GM23338 (cell line): ENCODE measurements at regions not wholly inside any gene's neighbourhood (a gene's known extent, or its start where the extent isn't known, plus 50 kb on each side); places are given as distances from the start of the nearest gene placed in this dataset.

Source experiments
- ATAC-seq: fragments of 200-7000 bp; cut with Tn5 transposase; 3 replicates; pipeline ENCODE4 v1.9.1; 2020
- DNase-seq: peaks from one replicate; pipeline ENCODE4 v3.0.0-alpha.2; 2015; ENCODE audit warnings: low spot score
- H2AFZ ChIP-seq: fragments of 200-600 bp; sonication (generic); 2 replicates; pipeline ENCODE4 v1.8.0; 2016; ENCODE audit warnings: antibody characterized with exemption, mild to moderate bottlenecking, moderate library complexity
- H3F3A ChIP-seq: fragments of 200-600 bp; sonication (generic); replicated peaks from 2 replicates; pipeline ENCODE4 v1.8.0; 2017; ENCODE audit warnings: antibody characterized with exemption, mixed run types, low read depth
- H3K27ac ChIP-seq: fragments of 200-600 bp; sonication (generic); 2 replicates; pipeline ENCODE4 v1.6.1; 2016; ENCODE audit warnings: low read depth
- H3K27me3 ChIP-seq: fragments of 200-600 bp; sonication (generic); 2 replicates; pipeline ENCODE4 v1.8.0; 2016; ENCODE audit warnings: mild to moderate bottlenecking, mixed run types, moderate library complexity; ENCODE audit not compliant: insufficient read depth
- H3K36me3 ChIP-seq: fragments of 200-600 bp; sonication (generic); 2 replicates; pipeline ENCODE4 v1.8.0; 2016; ENCODE audit warnings: mild to moderate bottlenecking; ENCODE audit not compliant: insufficient read depth
- H3K4me1 ChIP-seq: fragments of 200-600 bp; sonication (generic); 2 replicates; pipeline ENCODE4 v1.8.0; 2016; ENCODE audit warnings: mild to moderate bottlenecking, moderate library complexity; ENCODE audit not compliant: insufficient read depth
- H3K4me2 ChIP-seq: fragments of 200-600 bp; sonication (generic); 2 replicates; pipeline ENCODE4 v1.7.1; 2017; ENCODE audit warnings: mixed run types
- H3K4me3 ChIP-seq: fragments of 200-600 bp; sonication (generic); 2 replicates; pipeline ENCODE4 v1.6.1; 2016; ENCODE audit warnings: mixed run types
- H3K79me2 ChIP-seq: fragments of 200-600 bp; sonication (generic); replicated peaks from 2 replicates; pipeline ENCODE4 v1.8.0; 2017; ENCODE audit warnings: mild to moderate bottlenecking; ENCODE audit not compliant: insufficient read depth
- H3K9me2 ChIP-seq: fragments of 200-600 bp; sonication (generic); 2 replicates; pipeline ENCODE4 v1.8.0; 2017; ENCODE audit not compliant: insufficient read depth
- H4K20me1 ChIP-seq: fragments of 200-600 bp; sonication (generic); replicated peaks from 2 replicates; pipeline ENCODE4 v1.8.0; 2017; ENCODE audit warnings: mild to moderate bottlenecking; ENCODE audit not compliant: insufficient read depth
- H3K27ac Mint-ChIP-seq: 2 replicates; pipeline ENCODE4 v1.8.0; 2020; ENCODE audit warnings: inconsistent platforms, mild to moderate bottlenecking, moderate library complexity, mixed read lengths
- H3K27me3 Mint-ChIP-seq: 3 replicates; pipeline ENCODE4 v1.8.0; 2022; ENCODE audit warnings: low read depth, mild to moderate bottlenecking, moderate library complexity, mixed read lengths, inconsistent platforms; ENCODE audit not compliant: insufficient read depth, poor library complexity
- H3K36me3 Mint-ChIP-seq: 3 replicates; pipeline ENCODE4 v1.8.0; 2021; ENCODE audit warnings: low read depth, mild to moderate bottlenecking, inconsistent platforms, moderate library complexity, mixed read lengths
- H3K4me1 Mint-ChIP-seq: 3 replicates; pipeline ENCODE4 v1.8.0; 2020; ENCODE audit warnings: mild to moderate bottlenecking, inconsistent platforms, mixed read lengths
- H3K4me3 Mint-ChIP-seq: 3 replicates; pipeline ENCODE4 v1.8.0; 2021; ENCODE audit warnings: moderate library complexity, mild to moderate bottlenecking, inconsistent platforms, mixed read lengths
- H3K9me3 Mint-ChIP-seq: 3 replicates; pipeline ENCODE4 v1.8.0; 2020; ENCODE audit warnings: moderate library complexity, mild to moderate bottlenecking, inconsistent platforms, mixed read lengths
- CREB1 ChIP-seq: fragments of 250-450 bp; sonication (Bioruptor Pico); IDR thresholded peaks from 2 replicates; pipeline ENCODE4 v1.5.0; 2020; ENCODE audit warnings: low read depth, mild to moderate bottlenecking, moderate library complexity
- EZH2 ChIP-seq: fragments of 200-600 bp; sonication (generic); IDR thresholded peaks from one replicate; pipeline ENCODE4 v1.8.0; 2017; ENCODE audit warnings: antibody characterized with exemption, mild to moderate bottlenecking, low read depth; ENCODE audit not compliant: unreplicated experiment
- EZH2phosphoT487 ChIP-seq: fragments of 200-600 bp; sonication (generic); IDR thresholded peaks from one replicate; pipeline ENCODE4 v1.8.1; 2018; ENCODE audit warnings: antibody characterized with exemption; ENCODE audit not compliant: unreplicated experiment
- JUNB ChIP-seq: IDR thresholded peaks from one replicate; pipeline ENCODE4 v1.6.1; 2016; ENCODE audit warnings: antibody characterized with exemption; ENCODE audit not compliant: unreplicated experiment
- NANOG ChIP-seq: IDR thresholded peaks from 2 replicates; pipeline ENCODE4 v1.6.1; 2016; ENCODE audit warnings: antibody characterized with exemption, borderline replicate concordance
- POLR2AphosphoS5 ChIP-seq: IDR thresholded peaks from 2 replicates; pipeline ENCODE4 v1.6.1; 2016; ENCODE audit warnings: antibody characterized with exemption, low read depth
- ZNF114 ChIP-seq: fragments of 250-450 bp; sonication (Bioruptor Pico); IDR thresholded peaks from 2 replicates; pipeline ENCODE4 v1.5.0; 2020; ENCODE audit warnings: mild to moderate bottlenecking, moderate library complexity
- TF ChIP-seq, protein P1 (sequence below): IDR thresholded peaks from one replicate; pipeline ENCODE4 v1.6.1; 2018; ENCODE audit warnings: antibody characterized with exemption; ENCODE audit not compliant: unreplicated experiment
- TF ChIP-seq, protein P2 (sequence below), 2 experiments: fragments of 200-600 bp in 1 of 2; sonication (generic) in 1 of 2; conservative IDR thresholded peaks; 2 replicates each; pipeline versions ENCODE4 v1.5.1 to v1.6.1; 2016 to 2017; ENCODE audit warnings: antibody characterized with exemption in 2 of 2, low read depth in 2 of 2, mild to moderate bottlenecking in 2 of 2, moderate library complexity in 1 of 2

DNA sequence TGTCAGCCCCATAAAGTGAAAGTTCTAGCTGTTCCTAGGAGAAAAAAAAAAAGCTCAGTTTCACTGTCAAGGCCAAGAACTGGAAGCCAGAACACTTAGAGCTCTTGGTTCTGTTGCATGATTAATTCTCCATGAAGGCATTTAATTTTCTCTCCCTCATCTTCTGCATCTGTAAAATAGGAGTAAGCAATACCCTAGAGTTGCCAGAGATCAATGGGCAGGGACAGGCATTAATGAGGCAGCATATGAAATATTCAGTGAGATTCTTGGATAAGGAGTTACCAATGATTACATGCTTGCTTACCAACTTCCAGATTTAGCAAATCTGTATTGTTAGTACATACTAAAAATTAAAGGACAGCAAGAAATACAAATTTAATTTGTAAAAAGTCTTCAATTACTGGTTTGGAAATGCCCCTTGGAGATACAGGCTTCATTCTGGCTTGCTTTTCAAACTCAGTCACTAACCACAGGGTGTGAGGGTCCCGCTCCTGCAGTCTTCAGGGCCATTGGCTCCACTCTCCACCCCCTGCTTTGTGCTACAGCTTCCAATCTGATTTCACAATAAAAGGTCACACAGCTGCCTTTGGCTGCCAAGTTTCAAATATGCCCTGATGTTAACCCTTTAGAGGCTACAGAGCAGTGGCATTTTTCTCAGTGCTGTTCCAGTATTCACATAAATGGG is 624.6 kb downstream of the BNC2 start:
- no peak overlapping the region for H3K27ac ChIP-seq
- H3K4me2 ChIP-seq = no peak overlapping the region
- ATAC-seq (no peak), DNase-seq (no peak)
- H3K4me1 Mint-ChIP-seq = peaks cover 28% of the 10 kb centered on the region
- peak overlapping the region; percentile 10; the same call in 1 of the 2 replicates for H2AFZ ChIP-seq
- TF ChIP-seq, protein P1, sequence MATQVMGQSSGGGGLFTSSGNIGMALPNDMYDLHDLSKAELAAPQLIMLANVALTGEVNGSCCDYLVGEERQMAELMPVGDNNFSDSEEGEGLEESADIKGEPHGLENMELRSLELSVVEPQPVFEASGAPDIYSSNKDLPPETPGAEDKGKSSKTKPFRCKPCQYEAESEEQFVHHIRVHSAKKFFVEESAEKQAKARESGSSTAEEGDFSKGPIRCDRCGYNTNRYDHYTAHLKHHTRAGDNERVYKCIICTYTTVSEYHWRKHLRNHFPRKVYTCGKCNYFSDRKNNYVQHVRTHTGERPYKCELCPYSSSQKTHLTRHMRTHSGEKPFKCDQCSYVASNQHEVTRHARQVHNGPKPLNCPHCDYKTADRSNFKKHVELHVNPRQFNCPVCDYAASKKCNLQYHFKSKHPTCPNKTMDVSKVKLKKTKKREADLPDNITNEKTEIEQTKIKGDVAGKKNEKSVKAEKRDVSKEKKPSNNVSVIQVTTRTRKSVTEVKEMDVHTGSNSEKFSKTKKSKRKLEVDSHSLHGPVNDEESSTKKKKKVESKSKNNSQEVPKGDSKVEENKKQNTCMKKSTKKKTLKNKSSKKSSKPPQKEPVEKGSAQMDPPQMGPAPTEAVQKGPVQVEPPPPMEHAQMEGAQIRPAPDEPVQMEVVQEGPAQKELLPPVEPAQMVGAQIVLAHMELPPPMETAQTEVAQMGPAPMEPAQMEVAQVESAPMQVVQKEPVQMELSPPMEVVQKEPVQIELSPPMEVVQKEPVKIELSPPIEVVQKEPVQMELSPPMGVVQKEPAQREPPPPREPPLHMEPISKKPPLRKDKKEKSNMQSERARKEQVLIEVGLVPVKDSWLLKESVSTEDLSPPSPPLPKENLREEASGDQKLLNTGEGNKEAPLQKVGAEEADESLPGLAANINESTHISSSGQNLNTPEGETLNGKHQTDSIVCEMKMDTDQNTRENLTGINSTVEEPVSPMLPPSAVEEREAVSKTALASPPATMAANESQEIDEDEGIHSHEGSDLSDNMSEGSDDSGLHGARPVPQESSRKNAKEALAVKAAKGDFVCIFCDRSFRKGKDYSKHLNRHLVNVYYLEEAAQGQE = no peak
- no peaks in the 10 kb centered on the region for H3K36me3 ChIP-seq
- no peaks in the 10 kb centered on the region for H3K36me3 Mint-ChIP-seq
- no peaks in the 10 kb centered on the region for H3K27me3 ChIP-seq
- H3K9me3 Mint-ChIP-seq = no peaks in the 10 kb centered on the region
- H3K79me2 ChIP-seq = no peaks in the 10 kb centered on the region
- no peaks in the 10 kb centered on the region; the same call in 1 of the 2 replicates for H3K9me2 ChIP-seq
- H3K4me3 ChIP-seq = no peak overlapping the region
- no peak overlapping the region for H3K27ac Mint-ChIP-seq
- H3F3A ChIP-seq = no peaks in the 10 kb centered on the region
- no peaks in the 10 kb centered on the region for H3K4me1 ChIP-seq
- H3K27me3 Mint-ChIP-seq = peaks cover 3% of the 10 kb centered on the region
- no peak overlapping the region for H3K4me3 Mint-ChIP-seq
- H4K20me1 ChIP-seq = no peaks in the 10 kb centered on the region

DNA sequence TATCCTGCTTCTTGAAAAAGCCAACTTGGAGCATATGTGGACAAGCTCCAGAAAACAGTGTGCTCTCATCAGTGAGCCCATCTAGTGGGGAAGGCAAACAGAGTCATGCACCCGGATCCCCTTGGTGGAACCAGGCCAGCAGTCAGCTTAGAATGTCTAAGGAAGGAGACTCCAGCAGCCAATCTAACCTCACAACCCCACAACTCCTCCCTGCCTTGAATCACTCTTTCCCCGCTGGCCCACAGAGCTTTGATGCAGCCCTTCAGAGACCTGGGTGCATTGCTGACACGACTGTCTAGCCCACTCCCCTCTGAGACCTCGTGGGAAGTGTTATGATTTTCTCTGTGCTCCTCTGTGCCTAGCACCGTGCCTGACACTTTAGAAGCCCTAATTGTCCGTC is 623.7 kb downstream of the BNC2 start:
- Mint-ChIP-seq H3K4me3 (no peak overlapping the region), H3K9me3 (no peaks in the 10 kb centered on the region), H3K36me3 (no peaks in the 10 kb centered on the region), H3K27me3 (peaks cover 3% of the 10 kb centered on the region), H3K27ac (no peak overlapping the region), H3K4me1 (peaks cover 28% of the 10 kb centered on the region)
- Histone ChIP-seq H3K79me2 (no peaks in the 10 kb centered on the region), H3K4me3 (no peak overlapping the region), H3K27me3 (no peaks in the 10 kb centered on the region), H3K4me2 (no peak overlapping the region), H3F3A (no peaks in the 10 kb centered on the region), H3K36me3 (no peaks in the 10 kb centered on the region), H2AFZ (no peak overlapping the region), H3K4me1 (no peaks in the 10 kb centered on the region), H3K27ac (no peak overlapping the region), H4K20me1 (no peaks in the 10 kb centered on the region), H3K9me2 (no peaks in the 10 kb centered on the region; the same call in 1 of the 2 replicates)
- no peak for DNase-seq
- ATAC-seq = no peak
- no peak for TF ChIP-seq JUNB
- TF ChIP-seq, protein P2, sequence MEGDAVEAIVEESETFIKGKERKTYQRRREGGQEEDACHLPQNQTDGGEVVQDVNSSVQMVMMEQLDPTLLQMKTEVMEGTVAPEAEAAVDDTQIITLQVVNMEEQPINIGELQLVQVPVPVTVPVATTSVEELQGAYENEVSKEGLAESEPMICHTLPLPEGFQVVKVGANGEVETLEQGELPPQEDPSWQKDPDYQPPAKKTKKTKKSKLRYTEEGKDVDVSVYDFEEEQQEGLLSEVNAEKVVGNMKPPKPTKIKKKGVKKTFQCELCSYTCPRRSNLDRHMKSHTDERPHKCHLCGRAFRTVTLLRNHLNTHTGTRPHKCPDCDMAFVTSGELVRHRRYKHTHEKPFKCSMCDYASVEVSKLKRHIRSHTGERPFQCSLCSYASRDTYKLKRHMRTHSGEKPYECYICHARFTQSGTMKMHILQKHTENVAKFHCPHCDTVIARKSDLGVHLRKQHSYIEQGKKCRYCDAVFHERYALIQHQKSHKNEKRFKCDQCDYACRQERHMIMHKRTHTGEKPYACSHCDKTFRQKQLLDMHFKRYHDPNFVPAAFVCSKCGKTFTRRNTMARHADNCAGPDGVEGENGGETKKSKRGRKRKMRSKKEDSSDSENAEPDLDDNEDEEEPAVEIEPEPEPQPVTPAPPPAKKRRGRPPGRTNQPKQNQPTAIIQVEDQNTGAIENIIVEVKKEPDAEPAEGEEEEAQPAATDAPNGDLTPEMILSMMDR (conservative IDR thresholded peaks at IDR 0.05; ENCODE audit: low read depth in 2 of 2) = no peak
- TF ChIP-seq EZH2phosphoT487 = no peak
- no peak for TF ChIP-seq NANOG
- TF ChIP-seq EZH2 = no peak
- TF ChIP-seq, protein P1 = no peak
- TF ChIP-seq ZNF114 (CRISPR knock-in tag) = no peak
- TF ChIP-seq POLR2AphosphoS5 = no peak
- TF ChIP-seq CREB1 (CRISPR knock-in tag) = no peak
